Ascending aorta (tissue), 2 donors: ENCODE measurements at regions not wholly inside any gene's neighbourhood (a gene's known extent, or its start where the extent isn't known, plus 50 kb on each side); places are given as distances from the start of the nearest gene placed in this dataset.

Source experiments
- DNase-seq, 2 donors: peaks; one replicate each; pipeline ENCODE4 v3.0.0-alpha.2; 2019; ENCODE audit warnings: low spot score in 2 of 2
- H3K27ac ChIP-seq, 2 donors: fragments of 200-600 bp; sonication (generic); one replicate each; pipeline ENCODE4 v1.5.1; 2016 to 2017; ENCODE audit warnings: mild to moderate bottlenecking in 1 of 2
- H3K27me3 ChIP-seq: fragments of 200-600 bp; sonication (generic); one replicate; pipeline ENCODE4 v1.5.1; 2017
- H3K36me3 ChIP-seq, 2 donors: fragments of 200-600 bp; sonication (generic); one replicate each; pipeline ENCODE4 v1.5.1; 2016
- H3K4me1 ChIP-seq, 2 donors: fragments of 200-600 bp; sonication (generic); one replicate each; pipeline ENCODE4 v1.5.1; 2016 to 2017; ENCODE audit warnings: mild to moderate bottlenecking in 1 of 2
- H3K4me3 ChIP-seq, 2 donors: fragments of 200-600 bp; sonication (generic); one replicate each; pipeline ENCODE4 v1.5.1; 2016 to 2017; ENCODE audit warnings: mild to moderate bottlenecking in 1 of 2
- H3K9me3 ChIP-seq, 2 donors: fragments of 200-600 bp; sonication (generic); one replicate each; pipeline ENCODE4 v1.5.1; 2016
- CTCF ChIP-seq, 3 experiments: fragments of 200-600 bp in 2 of 3; fragments of 450-650 bp in 1 of 3; sonication (generic) in 2 of 3; IDR thresholded peaks; one replicate each; pipeline ENCODE4 v1.5.1; 2016 to 2019; ENCODE audit warnings: antibody characterized with exemption in 3 of 3, mild to moderate bottlenecking in 1 of 3, moderate library complexity in 1 of 3
- intact Hi-C: fragments of 100-400 bp; cut with DNase I; formaldehyde crosslinking; loops from one replicate; pipeline ENCODE4 v1.15.1; 2023

DNA sequence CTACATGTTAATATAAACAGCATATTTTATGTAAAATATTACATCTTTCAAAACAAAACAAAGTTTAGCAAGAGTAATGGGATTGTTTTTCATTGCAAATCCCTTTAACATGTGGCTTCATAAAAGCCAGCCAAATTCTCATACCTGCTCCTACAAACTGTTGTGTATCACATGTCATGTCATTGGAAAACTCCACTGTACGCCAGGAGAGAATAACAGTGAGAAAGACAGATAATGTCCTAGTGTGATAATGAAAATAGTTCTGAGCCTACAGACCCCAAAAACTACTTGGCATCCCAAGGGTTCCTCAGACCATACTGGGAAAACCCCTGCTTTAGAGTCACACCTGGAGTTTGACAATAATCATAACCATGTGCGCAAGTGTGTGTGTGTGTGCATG lies 182.7 kb upstream of the HNRNPA3 start:
- Histone ChIP-seq H3K4me1 (no peaks in the 10 kb centered on the region), H3K4me3 (no peak overlapping the region), H3K9me3 (no peaks in the 10 kb centered on the region), H3K27me3 (no peaks in the 10 kb centered on the region), H3K27ac (no peak overlapping the region), H3K36me3 (no peaks in the 10 kb centered on the region)
- DNase-seq = no peak
- intact Hi-C loops = no loop called here
- no peak for TF ChIP-seq CTCF (IDR thresholded peaks at IDR 0.05)

- no peaks in the 10 kb centered on the region for H3K4me1 ChIP-seq
- H3K9me3 ChIP-seq = no peaks in the 10 kb centered on the region
- no peaks in the 10 kb centered on the region for H3K27me3 ChIP-seq
- no peak for DNase-seq
- no peak overlapping the region for H3K27ac ChIP-seq
- no peak overlapping the region for H3K4me3 ChIP-seq
- H3K36me3 ChIP-seq = no peaks in the 10 kb centered on the region
- no peak for TF ChIP-seq CTCF (IDR thresholded peaks at IDR 0.05)
- intact Hi-C loops = no loop called here
Observed at GRCh38 chr2:177030451-177031105, 182.0 kb upstream of the HNRNPA3 start.

DNA sequence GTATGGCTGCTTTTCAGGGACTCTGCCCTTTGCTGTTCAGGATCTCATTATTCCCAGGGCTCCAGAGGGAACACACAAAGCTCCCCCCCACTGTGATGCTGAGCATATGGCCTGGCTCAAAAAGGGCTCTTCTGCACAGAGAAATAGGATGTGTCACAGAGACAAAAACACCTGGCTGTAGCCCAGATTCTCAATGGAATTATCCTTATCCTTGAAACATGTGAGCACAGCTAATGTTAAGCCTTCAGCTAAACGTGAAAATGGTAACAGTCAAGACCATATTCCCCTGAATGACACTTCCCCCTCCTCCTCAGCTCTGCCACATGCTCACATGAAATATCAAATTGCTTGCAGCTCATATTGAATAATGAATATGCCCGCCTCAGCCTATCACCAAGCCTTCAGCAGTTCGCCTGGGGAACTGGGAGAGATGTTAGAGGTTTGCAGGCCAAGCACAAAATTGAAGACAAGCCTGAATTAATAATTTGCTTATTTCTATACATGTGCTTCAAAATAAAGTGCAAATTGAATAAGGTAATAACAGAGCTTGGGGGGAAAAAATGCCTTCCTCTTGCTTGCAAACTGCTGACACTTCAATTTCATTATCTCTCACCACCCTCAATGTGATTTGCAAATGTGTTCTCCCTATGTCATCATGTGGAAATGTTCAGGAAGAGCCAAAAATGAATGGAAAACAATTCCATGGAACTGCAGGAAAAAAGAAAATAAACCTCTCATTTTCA lies 181.0 kb upstream of the HNRNPA3 start:
- Histone ChIP-seq H3K36me3 (no peaks in the 10 kb centered on the region), H3K4me3 (no peak overlapping the region), H3K27ac (no peak overlapping the region), H3K27me3 (no peaks in the 10 kb centered on the region), H3K4me1 (no peaks in the 10 kb centered on the region), H3K9me3 (no peaks in the 10 kb centered on the region)
- no peak for DNase-seq
- intact Hi-C loops = no loop called here
- no peak for TF ChIP-seq CTCF (IDR thresholded peaks at IDR 0.05)

DNA sequence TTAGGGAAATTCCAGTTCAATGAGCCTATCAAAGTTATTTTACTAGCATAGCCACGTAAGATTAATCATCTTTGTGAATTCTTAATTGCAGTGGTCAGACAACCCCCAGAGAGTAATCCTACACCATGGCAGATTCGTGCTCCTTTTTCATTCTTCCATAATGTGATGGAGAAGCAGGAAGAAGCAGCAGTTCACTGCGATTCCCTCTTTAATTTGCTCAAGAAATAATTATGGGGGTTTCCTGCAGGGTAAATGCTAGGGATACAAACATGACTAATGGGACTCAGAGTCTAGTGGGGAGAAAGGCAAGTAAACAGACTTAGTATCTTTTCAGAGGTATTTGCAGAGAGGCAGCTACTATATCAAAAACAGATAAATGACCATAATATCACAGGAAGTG lies 175.8 kb upstream of the HNRNPA3 start:
- Histone ChIP-seq H3K4me3 (no peak overlapping the region), H3K27ac (no peak overlapping the region), H3K9me3 (no peaks in the 10 kb centered on the region), H3K27me3 (no peaks in the 10 kb centered on the region), H3K36me3 (no peaks in the 10 kb centered on the region), H3K4me1 (no peaks in the 10 kb centered on the region)
- TF ChIP-seq CTCF (IDR thresholded peaks at IDR 0.05) = no peak
- intact Hi-C loops = no loop called here
- DNase-seq = no peak

GRCh38 chr2:177037569-177037968 lies 175.0 kb upstream of the HNRNPA3 start:
- H3K27ac ChIP-seq = no peak overlapping the region
- no peak for TF ChIP-seq CTCF (IDR thresholded peaks at IDR 0.05)
- intact Hi-C loops = no loop called here
- no peaks in the 10 kb centered on the region for H3K27me3 ChIP-seq
- no peak overlapping the region for H3K4me3 ChIP-seq
- no peaks in the 10 kb centered on the region for H3K4me1 ChIP-seq
- no peaks in the 10 kb centered on the region for H3K9me3 ChIP-seq
- H3K36me3 ChIP-seq = no peaks in the 10 kb centered on the region
- no peak for DNase-seq
